Gastrocnemius medialis (tissue), 4 donors: ENCODE measurements at regions not wholly inside any gene's neighbourhood (a gene's known extent, or its start where the extent isn't known, plus 50 kb on each side); places are given as distances from the start of the nearest gene placed in this dataset.

Source experiments
- ATAC-seq, 2 donors: fragments of 150-250 bp; one replicate each; pipeline ENCODE4 v1.9.1; 2016
- DNase-seq, 2 donors: peaks; one replicate each; pipeline ENCODE4 v3.0.0-alpha.2; 2019
- H3K27ac ChIP-seq, 4 donors: fragments of 200-600 bp; sonication (generic); 1 replicate in 1 of 4; 2 replicates in 3 of 4; pipeline ENCODE4 v1.5.1; 2016 to 2018; ENCODE audit warnings: mild to moderate bottlenecking in 2 of 4, moderate library complexity in 1 of 4
- H3K27me3 ChIP-seq, 3 donors: fragments of 200-600 bp; sonication (generic) in 2 of 3; 1 replicate in 1 of 3; 2 replicates in 2 of 3; pipeline versions ENCODE4 v1.5.1 to v1.6.0; 2016 to 2019; ENCODE audit warnings: mild to moderate bottlenecking in 1 of 3, moderate library complexity in 1 of 3
- H3K36me3 ChIP-seq, 2 donors: fragments of 200-600 bp; sonication (generic) in 1 of 2; one replicate each; pipeline ENCODE4 v1.5.1; 2017 to 2018
- H3K4me1 ChIP-seq, 2 donors: fragments of 200-600 bp; sonication (generic) in 1 of 2; one replicate each; pipeline ENCODE4 v1.5.1; 2016 to 2017; ENCODE audit warnings: mild to moderate bottlenecking in 2 of 2
- H3K4me3 ChIP-seq, 4 donors: fragments of 200-600 bp; sonication (generic) in 3 of 4; 1 replicate in 1 of 4; 2 replicates in 3 of 4; pipeline ENCODE4 v1.5.1; 2016 to 2019; ENCODE audit warnings: mild to moderate bottlenecking in 2 of 4
- H3K9me3 ChIP-seq, 3 donors: fragments of 200-600 bp; sonication (generic) in 2 of 3; 1 replicate in 1 of 3; 2 replicates in 2 of 3; pipeline ENCODE4 v1.5.1; 2016 to 2019
- CTCF ChIP-seq, 5 experiments: fragments of 450-650 bp in 3 of 5; fragments of 200-600 bp in 2 of 5; sonication (generic) in 2 of 5; IDR thresholded peaks in 4 of 5; conservative IDR thresholded peaks in 1 of 5; 1 replicate in 4 of 5; 2 replicates in 1 of 5; pipeline ENCODE4 v1.5.1; 2016 to 2019; ENCODE audit warnings: antibody characterized with exemption in 5 of 5, mild to moderate bottlenecking in 3 of 5, moderate library complexity in 3 of 5
- POLR2A ChIP-seq, 2 donors: fragments of 450-650 bp; IDR thresholded peaks; one replicate each; pipeline ENCODE4 v1.6.1; 2017; ENCODE audit warnings: antibody characterized with exemption in 2 of 2, mild to moderate bottlenecking in 2 of 2, moderate library complexity in 2 of 2
- in situ Hi-C, 4 donors: fragments of 200-750 bp; cut with MboI; loops; one replicate each; pipeline versions ENCODE4 v1.15.0 to v1.8.0; 2017; ENCODE audit warnings: low sequenced_read_pairs in 4 of 4
- intact Hi-C: fragments of 100-400 bp; cut with DNase I; formaldehyde crosslinking; loops from one replicate; pipeline ENCODE4 v1.15.1; 2023; ENCODE audit warnings: low total_unique reads

GRCh38 chr13:106263801-106264200 lies 271.7 kb downstream of the EFNB2 start:
- Histone ChIP-seq H3K27ac (no peak overlapping the region), H3K4me3 (no peak overlapping the region), H3K27me3 (no peaks in the 10 kb centered on the region), H3K4me1 (no peaks in the 10 kb centered on the region), H3K9me3 (no peaks in the 10 kb centered on the region), H3K36me3 (no peaks in the 10 kb centered on the region)
- no peak for ATAC-seq
- in situ Hi-C loops = no loop called here
- no peak for DNase-seq
- TF ChIP-seq POLR2A (IDR thresholded peaks at IDR 0.05) (no peak), CTCF (IDR thresholded peaks at IDR 0.05 in 4 of 5, conservative IDR thresholded peaks at IDR 0.05 in 1 of 5) (no peak)
- intact Hi-C loops = no loop called here

- TF ChIP-seq CTCF (IDR thresholded peaks at IDR 0.05 in 4 of 5, conservative IDR thresholded peaks at IDR 0.05 in 1 of 5) = no peak
- no peak for TF ChIP-seq POLR2A (IDR thresholded peaks at IDR 0.05)
- intact Hi-C loops = no loop called here
- DNase-seq = no peak
Observed at GRCh38 chr13:106262886-106263285, 272.6 kb downstream of the EFNB2 start.

GRCh38 chr13:106261450-106261849 lies 274.0 kb downstream of the EFNB2 start:
- ATAC-seq = no peak
- no peaks in the 10 kb centered on the region for H3K27me3 ChIP-seq
- TF ChIP-seq POLR2A (IDR thresholded peaks at IDR 0.05) = no peak
- TF ChIP-seq CTCF (IDR thresholded peaks at IDR 0.05 in 4 of 5, conservative IDR thresholded peaks at IDR 0.05 in 1 of 5) = no peak
- no peak for DNase-seq
- H3K36me3 ChIP-seq = no peaks in the 10 kb centered on the region
- no peaks in the 10 kb centered on the region for H3K9me3 ChIP-seq
- in situ Hi-C loops = no loop called here
- no peak overlapping the region for H3K4me3 ChIP-seq
- intact Hi-C loops = no loop called here
- no peak overlapping the region for H3K27ac ChIP-seq
- H3K4me1 ChIP-seq = no peaks in the 10 kb centered on the region

More at GRCh38 chr13:106262886-106263285, 272.6 kb downstream of the EFNB2 start:
- no peak for ATAC-seq
- no peaks in the 10 kb centered on the region for H3K9me3 ChIP-seq
- no peaks in the 10 kb centered on the region for H3K36me3 ChIP-seq
- in situ Hi-C loops = no loop called here
- H3K4me1 ChIP-seq = no peaks in the 10 kb centered on the region
- H3K27ac ChIP-seq = no peak overlapping the region
- no peak overlapping the region for H3K4me3 ChIP-seq
- no peaks in the 10 kb centered on the region for H3K27me3 ChIP-seq

- no peaks in the 10 kb centered on the region for H3K4me1 ChIP-seq
- DNase-seq (no peak), ATAC-seq (no peak)
- intact Hi-C loops = no loop called here
- TF ChIP-seq POLR2A (IDR thresholded peaks at IDR 0.05) (no peak), CTCF (IDR thresholded peaks at IDR 0.05 in 4 of 5, conservative IDR thresholded peaks at IDR 0.05 in 1 of 5) (no peak)
- no peak overlapping the region for H3K27ac ChIP-seq
- in situ Hi-C loops = no loop called here
- no peaks in the 10 kb centered on the region for H3K36me3 ChIP-seq
- H3K4me3 ChIP-seq = no peak overlapping the region
- no peaks in the 10 kb centered on the region for H3K27me3 ChIP-seq
- H3K9me3 ChIP-seq = no peaks in the 10 kb centered on the region
Observed at GRCh38 chr13:106260352-106260751, 275.1 kb downstream of the EFNB2 start.

- TF ChIP-seq CTCF (IDR thresholded peaks at IDR 0.05 in 4 of 5, conservative IDR thresholded peaks at IDR 0.05 in 1 of 5) = no peak
- no peak for TF ChIP-seq POLR2A (IDR thresholded peaks at IDR 0.05)
- ATAC-seq (no peak), DNase-seq (no peak)
Observed at GRCh38 chr13:106259928-106260327, 275.5 kb downstream of the EFNB2 start.

More at GRCh38 chr13:106259928-106260327, 275.5 kb downstream of the EFNB2 start:
- Histone ChIP-seq H3K9me3 (no peaks in the 10 kb centered on the region), H3K36me3 (no peaks in the 10 kb centered on the region), H3K27ac (no peak overlapping the region), H3K4me1 (no peaks in the 10 kb centered on the region), H3K27me3 (no peaks in the 10 kb centered on the region), H3K4me3 (no peak overlapping the region)
- in situ Hi-C loops = no loop called here
- intact Hi-C loops = no loop called here
